Fibroblast of villous mesenchyme (primary cell): ENCODE measurements at regions not wholly inside any gene's neighbourhood (a gene's known extent, or its start where the extent isn't known, plus 50 kb on each side); places are given as distances from the start of the nearest gene placed in this dataset.
"Not testable (repeated sequence)": the region's sequence is repeated elsewhere in the genome, so short reads cannot be mapped to it uniquely, and the experiment has no call there.

Experiments
- DNase-seq: peaks from one replicate; pipeline ENCODE4 v3.0.0-alpha.2; 2010; ENCODE audit warnings: low read depth
- H3K4me3 ChIP-seq: 2 replicates; pipeline ENCODE4 v1.5.1; 2011; ENCODE audit warnings: low read depth, mild to moderate bottlenecking, low read length
- CTCF ChIP-seq: IDR thresholded peaks from 2 replicates; pipeline ENCODE4 v1.5.1; 2012; ENCODE audit warnings: low read depth, mild to moderate bottlenecking, low read length; ENCODE audit not compliant: insufficient read depth

DNA sequence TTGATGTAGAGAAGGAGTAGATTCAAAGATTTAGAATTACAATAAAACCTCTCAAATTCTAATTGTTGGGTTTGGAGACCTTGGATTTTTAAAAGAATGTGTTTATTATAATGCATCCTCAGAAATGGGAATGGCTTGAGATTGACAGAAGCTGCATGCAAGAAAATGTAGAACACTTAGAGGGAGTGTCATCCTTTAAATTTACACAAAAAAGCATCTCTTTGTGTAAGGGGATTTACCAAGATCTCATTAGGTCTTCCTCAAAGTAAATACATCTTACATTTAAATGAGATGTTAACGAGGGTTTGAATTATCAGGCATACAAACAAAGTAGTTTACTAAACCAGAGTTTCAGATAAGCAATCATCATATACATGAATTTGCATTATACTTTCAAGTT lies 615.0 kb downstream of the FAM133A start:
- H3K4me3 ChIP-seq: no peak overlapping the region
- no peak for DNase-seq
- TF ChIP-seq CTCF: no peak

GRCh38 chrX:94302446-94302845 lies 628.4 kb downstream of the FAM133A start:
- H3K4me3 ChIP-seq: no peak overlapping the region
- no peak for DNase-seq
- TF ChIP-seq CTCF: no peak

DNA sequence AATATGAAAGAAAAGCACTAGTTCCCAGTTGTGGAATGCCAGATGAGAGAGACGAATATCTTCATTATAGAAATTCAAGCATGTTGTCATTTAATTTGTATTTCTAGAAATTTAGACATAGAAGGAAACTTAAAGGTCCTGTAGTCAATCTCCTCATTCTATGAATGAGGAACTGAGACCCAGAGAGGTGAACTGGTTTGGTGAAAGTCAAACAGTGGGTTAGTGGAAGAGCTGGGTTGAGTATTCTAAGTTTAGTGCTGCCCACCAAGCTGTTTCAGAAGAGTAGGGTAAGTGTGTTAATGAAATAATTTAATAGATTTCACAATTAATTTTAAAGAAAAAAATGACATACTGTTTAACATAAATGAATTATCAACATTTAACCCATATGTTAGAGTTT lies 655.2 kb downstream of the FAM133A start:
- no peak for DNase-seq
- H3K4me3 ChIP-seq: no peak overlapping the region
- TF ChIP-seq CTCF: no peak

DNA sequence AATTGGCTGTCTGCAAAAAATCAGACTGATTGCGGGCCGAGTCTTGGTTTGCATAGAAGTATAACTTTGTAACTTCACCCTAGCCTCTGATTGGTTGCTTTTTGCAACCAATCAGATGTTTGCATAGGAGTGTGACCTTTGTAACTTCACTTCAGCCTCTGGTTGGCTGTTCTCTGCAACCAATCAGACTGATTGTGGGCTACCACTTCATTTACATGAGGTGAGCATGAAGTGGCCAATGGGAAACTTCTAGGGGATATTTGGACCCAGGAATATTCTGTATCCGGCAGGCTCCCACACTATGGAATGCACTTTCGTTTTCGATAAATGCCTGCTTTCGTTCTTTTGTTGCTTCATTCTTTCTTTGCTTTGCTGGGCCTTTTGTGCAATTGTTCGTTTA lies 667.7 kb downstream of the FAM133A start:
- H3K4me3 ChIP-seq, DNase-seq: not testable (repeated sequence)

GRCh38 chrX:94361241-94361640 lies 687.2 kb downstream of the FAM133A start:
- DNase-seq: no peak
- no peak for TF ChIP-seq CTCF
- no peak overlapping the region for H3K4me3 ChIP-seq

DNA sequence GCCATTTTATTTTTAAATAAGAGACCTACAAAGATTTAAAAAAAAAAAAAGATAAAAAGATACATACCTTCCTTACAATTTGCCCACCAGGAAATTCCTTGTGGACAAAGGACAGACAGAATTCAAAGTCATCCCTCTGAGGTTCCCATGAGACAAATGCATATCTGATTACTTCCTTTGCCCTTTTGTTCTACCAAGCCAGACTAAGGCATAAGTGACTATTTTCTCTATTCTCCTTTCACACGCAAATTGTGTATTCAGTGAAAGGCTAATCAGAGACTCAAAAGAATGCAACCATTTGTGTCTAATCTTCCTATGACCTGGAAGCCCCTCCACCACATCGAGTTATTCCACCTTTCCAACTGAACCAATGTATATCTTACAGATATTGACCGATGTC lies 691.7 kb downstream of the FAM133A start:
- no peak for TF ChIP-seq CTCF
- H3K4me3 ChIP-seq: no peak overlapping the region
- DNase-seq: no peak

DNA sequence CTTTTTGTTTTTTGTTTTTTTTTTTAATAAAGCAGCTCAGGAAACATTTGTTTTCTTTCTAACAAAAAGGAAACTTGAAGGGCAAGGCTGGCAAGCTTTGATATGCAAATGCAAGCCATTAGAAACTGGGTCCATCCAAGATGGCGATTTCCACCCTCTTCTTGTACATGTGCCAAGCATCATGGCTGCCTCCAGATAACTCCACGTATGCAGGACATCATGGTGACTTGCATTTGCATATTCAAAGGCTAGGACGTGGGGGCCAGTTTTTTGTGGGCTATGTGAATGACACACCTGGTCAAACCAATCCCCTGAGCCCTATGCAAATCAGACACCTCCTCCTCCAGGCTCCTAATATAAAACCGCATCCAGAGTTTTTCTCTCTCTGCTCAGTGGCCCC lies 692.6 kb downstream of the FAM133A start:
- no peak overlapping the region for H3K4me3 ChIP-seq
- TF ChIP-seq CTCF: no peak
- DNase-seq: no peak
